ENCODE measurements at regions not wholly inside any gene's neighbourhood (a gene's known extent, or its start where the extent isn't known, plus 50 kb on each side); places are given as distances from the start of the nearest gene placed in this dataset.

DNA sequence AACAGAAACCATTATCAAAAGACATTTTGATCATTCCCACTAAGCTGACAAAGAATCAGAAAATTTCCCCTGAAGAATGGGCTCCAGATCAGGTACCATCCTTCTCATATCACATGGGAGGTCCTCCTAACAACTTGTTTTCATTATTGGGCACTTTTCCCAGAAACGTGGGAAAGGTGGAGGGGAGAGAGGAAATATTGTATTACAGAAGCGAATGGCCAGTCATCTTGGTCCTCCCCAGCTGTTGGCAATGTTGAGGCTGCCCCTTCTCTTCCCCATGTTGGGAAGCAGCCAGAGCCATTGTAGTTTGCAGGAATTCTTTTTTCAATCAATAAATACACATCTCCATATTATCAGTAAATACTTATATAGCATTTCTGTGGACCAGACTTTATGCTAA is 126.2 kb upstream of the ZNF608 start:
- no peak for TF ChIP-seq POLR2AphosphoS5 (IDR thresholded peaks at IDR 0.05)
- TF ChIP-seq POLR2A (IDR thresholded peaks at IDR 0.05): no peak
- TF ChIP-seq EP300 (IDR thresholded peaks at IDR 0.05; ENCODE audit: low read depth): no peak
- TF ChIP-seq, protein P1, sequence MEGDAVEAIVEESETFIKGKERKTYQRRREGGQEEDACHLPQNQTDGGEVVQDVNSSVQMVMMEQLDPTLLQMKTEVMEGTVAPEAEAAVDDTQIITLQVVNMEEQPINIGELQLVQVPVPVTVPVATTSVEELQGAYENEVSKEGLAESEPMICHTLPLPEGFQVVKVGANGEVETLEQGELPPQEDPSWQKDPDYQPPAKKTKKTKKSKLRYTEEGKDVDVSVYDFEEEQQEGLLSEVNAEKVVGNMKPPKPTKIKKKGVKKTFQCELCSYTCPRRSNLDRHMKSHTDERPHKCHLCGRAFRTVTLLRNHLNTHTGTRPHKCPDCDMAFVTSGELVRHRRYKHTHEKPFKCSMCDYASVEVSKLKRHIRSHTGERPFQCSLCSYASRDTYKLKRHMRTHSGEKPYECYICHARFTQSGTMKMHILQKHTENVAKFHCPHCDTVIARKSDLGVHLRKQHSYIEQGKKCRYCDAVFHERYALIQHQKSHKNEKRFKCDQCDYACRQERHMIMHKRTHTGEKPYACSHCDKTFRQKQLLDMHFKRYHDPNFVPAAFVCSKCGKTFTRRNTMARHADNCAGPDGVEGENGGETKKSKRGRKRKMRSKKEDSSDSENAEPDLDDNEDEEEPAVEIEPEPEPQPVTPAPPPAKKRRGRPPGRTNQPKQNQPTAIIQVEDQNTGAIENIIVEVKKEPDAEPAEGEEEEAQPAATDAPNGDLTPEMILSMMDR (IDR thresholded peaks at IDR 0.05): no peak
